Esophagus squamous epithelium (tissue), 4 donors: ENCODE measurements at regions not wholly inside any gene's neighbourhood (a gene's known extent, or its start where the extent isn't known, plus 50 kb on each side); places are given as distances from the start of the nearest gene placed in this dataset.

Source experiments
- POLR2A ChIP-seq, 4 donors: fragments of 450-650 bp; IDR thresholded peaks; one replicate each; pipeline ENCODE4 v1.6.1; 2017; ENCODE audit warnings: antibody characterized with exemption in 4 of 4, mild to moderate bottlenecking in 4 of 4, moderate library complexity in 3 of 4
- TF ChIP-seq, protein P1 (sequence below), 6 experiments: fragments of 450-650 bp in 4 of 6; fragments of 200-600 bp in 2 of 6; sonication (generic) in 2 of 6; IDR thresholded peaks; one replicate each; pipeline ENCODE4 v1.5.1; 2016 to 2019; ENCODE audit warnings: antibody characterized with exemption in 6 of 6, mild to moderate bottlenecking in 4 of 6, moderate library complexity in 4 of 6

DNA sequence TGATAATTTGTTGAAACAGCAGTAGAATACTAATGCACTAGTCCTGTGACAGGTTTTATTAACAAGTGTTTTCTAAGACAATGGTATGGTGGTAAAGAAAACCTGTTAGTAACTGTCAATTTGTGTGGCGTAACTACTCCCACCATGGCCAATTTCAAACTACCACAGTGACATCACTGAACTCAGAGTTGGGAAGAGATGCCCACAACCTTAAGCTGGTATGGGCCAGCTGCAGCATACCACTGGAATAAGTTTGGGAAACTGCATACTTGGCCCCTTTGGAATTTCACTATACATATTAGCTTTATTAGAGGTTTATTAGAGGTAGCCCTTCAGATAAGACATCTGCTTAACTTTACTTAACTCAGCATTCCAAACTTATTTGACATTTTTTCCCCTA, 419.4 kb downstream of the NDFIP2 start:
- TF ChIP-seq, protein P1, sequence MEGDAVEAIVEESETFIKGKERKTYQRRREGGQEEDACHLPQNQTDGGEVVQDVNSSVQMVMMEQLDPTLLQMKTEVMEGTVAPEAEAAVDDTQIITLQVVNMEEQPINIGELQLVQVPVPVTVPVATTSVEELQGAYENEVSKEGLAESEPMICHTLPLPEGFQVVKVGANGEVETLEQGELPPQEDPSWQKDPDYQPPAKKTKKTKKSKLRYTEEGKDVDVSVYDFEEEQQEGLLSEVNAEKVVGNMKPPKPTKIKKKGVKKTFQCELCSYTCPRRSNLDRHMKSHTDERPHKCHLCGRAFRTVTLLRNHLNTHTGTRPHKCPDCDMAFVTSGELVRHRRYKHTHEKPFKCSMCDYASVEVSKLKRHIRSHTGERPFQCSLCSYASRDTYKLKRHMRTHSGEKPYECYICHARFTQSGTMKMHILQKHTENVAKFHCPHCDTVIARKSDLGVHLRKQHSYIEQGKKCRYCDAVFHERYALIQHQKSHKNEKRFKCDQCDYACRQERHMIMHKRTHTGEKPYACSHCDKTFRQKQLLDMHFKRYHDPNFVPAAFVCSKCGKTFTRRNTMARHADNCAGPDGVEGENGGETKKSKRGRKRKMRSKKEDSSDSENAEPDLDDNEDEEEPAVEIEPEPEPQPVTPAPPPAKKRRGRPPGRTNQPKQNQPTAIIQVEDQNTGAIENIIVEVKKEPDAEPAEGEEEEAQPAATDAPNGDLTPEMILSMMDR (IDR thresholded peaks at IDR 0.05) = no peak
- TF ChIP-seq POLR2A (IDR thresholded peaks at IDR 0.05) = no peak
